A673 (cell line): ENCODE measurements at regions not wholly inside any gene's neighbourhood (a gene's known extent, or its start where the extent isn't known, plus 50 kb on each side); places are given as distances from the start of the nearest gene placed in this dataset.

Experiments used
- BruUV-seq: library from RNA; stranded (reverse); fragments of 400-500 nt; replicated peaks from 2 replicates; lab custom pipeline; 2021; lab: Mats Ljungman, UMichigan
- CTCF ChIA-PET: fragments of 300-600 bp; sonication (Branson Sonifier 250); formaldehyde crosslinking; loops from one replicate; lab custom pipeline; 2022; ENCODE audit warnings: antibody characterized with exemption; lab: Charles Lee
- POLR2A ChIA-PET: fragments of 300-600 bp; sonication (Branson Sonifier 250); formaldehyde crosslinking; loops from one replicate; lab custom pipeline; 2022; ENCODE audit warnings: antibody characterized with exemption; ENCODE audit not compliant: low non-redundant PET; lab: Charles Lee
- DNase-seq: peaks from one replicate; pipeline ENCODE4 v3.0.0-alpha.2; 2015; ENCODE audit warnings: low spot score
- H3K27ac ChIP-seq: fragments of 200-600 bp; sonication (generic); 2 replicates; pipeline ENCODE4 v1.5.1; 2016; ENCODE audit warnings: mixed run types, low read depth, mild to moderate bottlenecking, mixed read lengths, antibody characterized with exemption, low read length; ENCODE audit not compliant: poor library complexity, severe bottlenecking
- H3K27me3 ChIP-seq: fragments of 200-600 bp; sonication (generic); replicated peaks from 2 replicates; pipeline ENCODE4 v1.6.1; 2017; ENCODE audit warnings: mixed run types, low read depth, mild to moderate bottlenecking, mixed read lengths, antibody characterized with exemption, low read length; ENCODE audit not compliant: insufficient read depth, poor library complexity
- H3K36me3 ChIP-seq: fragments of 200-600 bp; sonication (generic); 2 replicates; pipeline ENCODE4 v1.6.1; 2016; ENCODE audit warnings: mixed run types, mild to moderate bottlenecking, mixed read lengths, antibody characterized with exemption, low read length; ENCODE audit not compliant: insufficient read depth, poor library complexity, severe bottlenecking
- H3K4me1 ChIP-seq: fragments of 200-600 bp; sonication (generic); 2 replicates; pipeline ENCODE4 v1.6.1; 2017; ENCODE audit warnings: mixed run types, mild to moderate bottlenecking, mixed read lengths, antibody characterized with exemption, low read length; ENCODE audit not compliant: insufficient read depth, poor library complexity, severe bottlenecking
- H3K4me3 ChIP-seq: fragments of 200-600 bp; sonication (generic); 2 replicates; pipeline ENCODE4 v1.5.1; 2016; ENCODE audit warnings: low read depth, mixed run types, mild to moderate bottlenecking, mixed read lengths, low read length; ENCODE audit not compliant: poor library complexity, severe bottlenecking
- H3K9me3 ChIP-seq: fragments of 200-600 bp; sonication (generic); 2 replicates; pipeline ENCODE4 v1.6.1; 2016; ENCODE audit warnings: mixed run types, low read depth, mild to moderate bottlenecking, mixed read lengths, antibody characterized with exemption, low read length; ENCODE audit not compliant: poor library complexity, severe bottlenecking
- EZH2 ChIP-seq: fragments of 200-600 bp; sonication (generic); IDR thresholded peaks from 2 replicates; pipeline ENCODE4 v1.6.1; 2017; ENCODE audit warnings: borderline replicate concordance, low read depth, mild to moderate bottlenecking, mixed read lengths, antibody characterized with exemption, low read length; ENCODE audit not compliant: poor library complexity, severe bottlenecking
- intact Hi-C: fragments of 100-400 bp; cut with micrococcal nuclease; formaldehyde crosslinking; loops from one replicate; pipeline ENCODE4 v1.10.0; 2022; ENCODE audit not compliant: unreplicated experiment
- TF ChIP-seq, protein P1 (sequence below): fragments of 300-800, 200-600 bp; sonication (generic); conservative IDR thresholded peaks from 2 replicates; pipeline ENCODE4 v1.5.1; 2017; ENCODE audit warnings: low read depth, mild to moderate bottlenecking, antibody characterized with exemption, low read length, moderate library complexity, mixed read lengths

GRCh38 chr4:137677863-137678262 lies 145.6 kb upstream of the PCDH18 start:
- no peak overlapping the region for H3K4me3 ChIP-seq
- ChIA-PET POLR2A (no interaction called here), CTCF (no interaction called here)
- H3K36me3 ChIP-seq = no peaks in the 10 kb centered on the region
- no peak for DNase-seq
- intact Hi-C loops = no loop called here
- H3K9me3 ChIP-seq = no peaks in the 10 kb centered on the region
- TF ChIP-seq, protein P1, sequence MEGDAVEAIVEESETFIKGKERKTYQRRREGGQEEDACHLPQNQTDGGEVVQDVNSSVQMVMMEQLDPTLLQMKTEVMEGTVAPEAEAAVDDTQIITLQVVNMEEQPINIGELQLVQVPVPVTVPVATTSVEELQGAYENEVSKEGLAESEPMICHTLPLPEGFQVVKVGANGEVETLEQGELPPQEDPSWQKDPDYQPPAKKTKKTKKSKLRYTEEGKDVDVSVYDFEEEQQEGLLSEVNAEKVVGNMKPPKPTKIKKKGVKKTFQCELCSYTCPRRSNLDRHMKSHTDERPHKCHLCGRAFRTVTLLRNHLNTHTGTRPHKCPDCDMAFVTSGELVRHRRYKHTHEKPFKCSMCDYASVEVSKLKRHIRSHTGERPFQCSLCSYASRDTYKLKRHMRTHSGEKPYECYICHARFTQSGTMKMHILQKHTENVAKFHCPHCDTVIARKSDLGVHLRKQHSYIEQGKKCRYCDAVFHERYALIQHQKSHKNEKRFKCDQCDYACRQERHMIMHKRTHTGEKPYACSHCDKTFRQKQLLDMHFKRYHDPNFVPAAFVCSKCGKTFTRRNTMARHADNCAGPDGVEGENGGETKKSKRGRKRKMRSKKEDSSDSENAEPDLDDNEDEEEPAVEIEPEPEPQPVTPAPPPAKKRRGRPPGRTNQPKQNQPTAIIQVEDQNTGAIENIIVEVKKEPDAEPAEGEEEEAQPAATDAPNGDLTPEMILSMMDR = no peak
- TF ChIP-seq EZH2 = no peak
- BruUV-seq = no TSS peak
- no peaks in the 10 kb centered on the region for H3K4me1 ChIP-seq
- no peak overlapping the region for H3K27ac ChIP-seq
- no peaks in the 10 kb centered on the region for H3K27me3 ChIP-seq

GRCh38 chr4:137676357-137676998 lies 144.2 kb upstream of the PCDH18 start:
- H3K4me1 ChIP-seq = no peaks in the 10 kb centered on the region
- no peak for DNase-seq
- no peaks in the 10 kb centered on the region for H3K27me3 ChIP-seq
- H3K9me3 ChIP-seq = no peaks in the 10 kb centered on the region
- H3K4me3 ChIP-seq = no peak overlapping the region
- intact Hi-C loops = no loop called here
- POLR2A ChIA-PET = no interaction called here
- no peaks in the 10 kb centered on the region for H3K36me3 ChIP-seq
- no TSS peak for BruUV-seq
- TF ChIP-seq, protein P1 = no peak
- TF ChIP-seq EZH2 = no peak
- no peak overlapping the region for H3K27ac ChIP-seq
- CTCF ChIA-PET = no interaction called here

DNA sequence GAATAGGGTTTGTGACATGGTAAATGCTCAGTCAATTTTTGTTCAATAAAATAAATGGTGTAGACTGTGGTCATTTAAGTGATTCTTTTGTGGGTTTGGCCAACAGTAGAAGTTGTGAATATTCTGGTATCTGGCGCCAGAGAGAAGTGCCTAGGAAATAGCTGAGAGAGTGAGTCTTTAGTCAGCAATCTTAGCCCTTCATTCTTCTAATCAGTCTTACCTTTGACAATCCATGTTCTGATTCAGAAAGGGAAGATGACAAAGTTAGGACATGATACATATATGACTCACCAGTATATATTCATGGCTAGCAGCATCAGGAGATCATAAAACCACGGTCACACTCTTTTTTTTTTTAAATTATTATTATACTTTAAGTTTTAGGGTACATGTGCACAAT lies 141.8 kb upstream of the PCDH18 start:
- no peak overlapping the region for H3K4me3 ChIP-seq
- H3K4me1 ChIP-seq = no peaks in the 10 kb centered on the region
- H3K9me3 ChIP-seq = no peaks in the 10 kb centered on the region
- no peaks in the 10 kb centered on the region for H3K27me3 ChIP-seq
- intact Hi-C loops = no loop called here
- BruUV-seq = no TSS peak
- ChIA-PET CTCF (no interaction called here), POLR2A (no interaction called here)
- no peak for TF ChIP-seq EZH2
- TF ChIP-seq, protein P1 = no peak
- H3K36me3 ChIP-seq = no peaks in the 10 kb centered on the region
- H3K27ac ChIP-seq = no peak overlapping the region
- DNase-seq = no peak
